ENCODE measurements at regions not wholly inside any gene's neighbourhood (a gene's known extent, or its start where the extent isn't known, plus 50 kb on each side); places are given as distances from the start of the nearest gene placed in this dataset.

DNA sequence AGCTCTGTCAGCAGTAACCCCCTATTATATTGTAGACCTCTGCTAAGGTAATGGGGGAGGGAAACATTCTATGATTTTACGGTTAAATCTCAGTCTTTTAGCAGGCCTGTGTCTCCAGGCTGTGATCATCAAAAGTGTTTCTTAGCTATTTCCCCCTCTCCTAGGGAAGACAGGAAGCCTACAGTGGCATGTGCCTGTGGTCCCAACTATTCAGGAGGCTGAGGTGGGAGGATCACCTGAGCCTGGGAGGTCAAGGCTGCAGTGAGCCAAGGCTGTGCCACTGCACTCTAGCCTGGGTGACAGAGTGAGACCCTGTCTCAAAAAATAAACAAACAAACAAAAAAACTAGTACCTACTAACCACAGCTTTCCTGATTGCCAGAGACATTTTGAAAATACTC, 67.9 kb downstream of the DNAAF9 start:
- no peak for DNase-seq (ENCODE audit: low read depth)
- TF ChIP-seq CTCF (conservative IDR thresholded peaks at IDR 0.05; ENCODE audit: low read depth, low read length) = no peak
- H3K4me3 ChIP-seq (ENCODE audit: low read length) = no peak overlapping the region

- no peak for TF ChIP-seq CTCF (conservative IDR thresholded peaks at IDR 0.05; ENCODE audit: low read depth, low read length)
- H3K4me3 ChIP-seq (ENCODE audit: low read length) = no peak overlapping the region
- no peak for DNase-seq (ENCODE audit: low read depth)
Observed at GRCh38 chr20:3339076-3339475, 68.4 kb downstream of the DNAAF9 start.

GRCh38 chr20:3334156-3334943, 73.1 kb downstream of the DNAAF9 start:
- no peak overlapping the region for H3K4me3 ChIP-seq (ENCODE audit: low read length)
- DNase-seq (ENCODE audit: low read depth) = no peak
- TF ChIP-seq CTCF (conservative IDR thresholded peaks at IDR 0.05; ENCODE audit: low read depth, low read length) = no peak

GRCh38 chr20:3330046-3330741, 77.3 kb downstream of the DNAAF9 start:
- TF ChIP-seq CTCF (conservative IDR thresholded peaks at IDR 0.05; ENCODE audit: low read depth, low read length) = no peak
- no peak overlapping the region for H3K4me3 ChIP-seq (ENCODE audit: low read length)
- DNase-seq (ENCODE audit: low read depth) = no peak

GRCh38 chr20:3328501-3328900, 79.0 kb downstream of the DNAAF9 start:
- no peak for DNase-seq (ENCODE audit: low read depth)
- no peak for TF ChIP-seq CTCF (conservative IDR thresholded peaks at IDR 0.05; ENCODE audit: low read depth, low read length)
- H3K4me3 ChIP-seq (ENCODE audit: low read length) = no peak overlapping the region

DNA sequence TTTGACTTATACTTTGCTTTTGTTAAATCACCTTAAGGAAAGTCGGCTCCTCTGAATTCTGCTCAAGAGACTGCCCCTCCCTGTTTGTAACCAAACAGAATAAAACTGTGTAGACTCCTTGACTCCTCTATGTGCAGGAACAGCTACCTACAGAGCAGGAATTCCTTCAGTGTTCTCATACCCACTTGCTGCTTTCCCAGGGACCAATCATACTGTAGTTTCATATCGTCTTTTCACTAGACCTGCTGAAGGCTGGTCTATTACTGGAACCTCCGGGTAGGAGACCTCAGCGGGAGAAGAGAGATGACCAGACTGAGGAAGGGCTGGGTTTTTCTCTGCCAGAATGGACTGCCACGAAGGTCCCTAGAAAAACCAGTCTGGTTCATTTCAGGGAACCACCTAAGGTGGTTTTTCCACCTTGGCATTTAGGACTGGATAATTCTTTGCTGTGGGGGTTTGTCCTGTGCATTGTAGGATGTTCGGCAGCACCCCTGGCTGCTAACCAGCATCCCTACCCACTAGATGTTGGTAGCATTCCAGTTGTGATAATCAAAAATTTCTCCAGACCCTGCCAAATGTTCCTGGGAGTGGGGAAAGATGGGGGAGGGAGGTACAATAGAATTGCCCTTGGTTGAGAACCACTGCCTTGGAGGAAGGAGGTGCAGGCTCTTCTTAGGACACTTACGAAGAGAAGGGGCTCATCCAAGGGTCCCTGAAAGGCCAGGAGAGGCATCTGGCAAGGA, 80.5 kb downstream of the DNAAF9 start:
- no peak for TF ChIP-seq CTCF (conservative IDR thresholded peaks at IDR 0.05; ENCODE audit: low read depth, low read length)
- no peak overlapping the region for H3K4me3 ChIP-seq (ENCODE audit: low read length)
- no peak for DNase-seq (ENCODE audit: low read depth)
